PFSK-1 (cell line): ENCODE measurements at regions not wholly inside any gene's neighbourhood (a gene's known extent, or its start where the extent isn't known, plus 50 kb on each side); places are given as distances from the start of the nearest gene placed in this dataset.

Experiments
- POLR2AphosphoS5 ChIP-seq: IDR thresholded peaks from 2 replicates; pipeline ENCODE4 v1.6.1; 2012; ENCODE audit warnings: low read depth, mild to moderate bottlenecking, control low read depth, low read length, moderate library complexity
- REST ChIP-seq, 2 experiments: IDR thresholded peaks; 2 replicates each; pipeline versions ENCODE4 v1.6.1 to v1.8.0; 2011 to 2012; ENCODE audit warnings: low read depth in 2 of 2, low read length in 2 of 2, control low read depth in 1 of 2, inconsistent platforms in 1 of 2, mild to moderate bottlenecking in 1 of 2, moderate library complexity in 1 of 2; ENCODE audit not compliant: insufficient read depth in 1 of 2
- SIN3A ChIP-seq: IDR thresholded peaks from 2 replicates; pipeline ENCODE4 v1.6.1; 2012; ENCODE audit warnings: mild to moderate bottlenecking, low read length, moderate library complexity, borderline replicate concordance; ENCODE audit not compliant: insufficient read depth
- TAF1 ChIP-seq: IDR thresholded peaks from 2 replicates; pipeline ENCODE4 v1.6.1; 2012; ENCODE audit warnings: low read length, control low read depth, borderline replicate concordance; ENCODE audit not compliant: insufficient read depth

GRCh38 chr13:107375701-107376340 is 807.9 kb upstream of the ARGLU1 start:
- TF ChIP-seq TAF1 (no peak), POLR2AphosphoS5 (no peak), REST (IDR thresholded peaks at IDR 0.05; ENCODE audit: insufficient read depth in 1 of 2, low read depth in 2 of 2, low read length in 2 of 2) (no peak), SIN3A (no peak)
